Fibroblast of lung (primary cell): ENCODE measurements at regions not wholly inside any gene's neighbourhood (a gene's known extent, or its start where the extent isn't known, plus 50 kb on each side); places are given as distances from the start of the nearest gene placed in this dataset.
A peak's percentile ranks its signal among the peaks of the same experiment; 100 is the strongest.

Experiments
- DNase-seq, 2 donors: peaks; one replicate each; pipeline versions ENCODE4 v3.0.0 to v3.0.0-alpha.2; 2010; ENCODE audit warnings: low read depth in 2 of 2
- H2AFZ ChIP-seq: 2 replicates; pipeline ENCODE4 v1.5.1; 2012; ENCODE audit warnings: low read length, control low read depth, inconsistent platforms
- H3K27ac ChIP-seq: 2 replicates; pipeline ENCODE4 v1.5.1; 2011; ENCODE audit warnings: low read length, control low read depth; ENCODE audit not compliant: insufficient read depth
- H3K27me3 ChIP-seq: 2 replicates; pipeline ENCODE4 v1.5.1; 2011; ENCODE audit warnings: mild to moderate bottlenecking, low read length; ENCODE audit not compliant: control insufficient read depth, insufficient read depth
- H3K36me3 ChIP-seq: 2 replicates; pipeline ENCODE4 v1.5.1; 2011; ENCODE audit warnings: low read length; ENCODE audit not compliant: control insufficient read depth, insufficient read depth
- H3K4me1 ChIP-seq: 2 replicates; pipeline ENCODE4 v1.5.1; 2011; ENCODE audit warnings: low read length; ENCODE audit not compliant: control insufficient read depth, insufficient read depth; ENCODE audit errors: extremely low read depth
- H3K4me2 ChIP-seq: 2 replicates; pipeline ENCODE4 v1.5.1; 2011; ENCODE audit warnings: low read length, control low read depth; ENCODE audit not compliant: insufficient read depth; ENCODE audit errors: extremely low read depth
- H3K4me3 ChIP-seq, 4 experiments: fragments of 200-600 bp in 1 of 4; sonication (generic) in 1 of 4; replicated peaks in 1 of 4; 2 replicates each; pipeline ENCODE4 v1.5.1; 2011 to 2016; ENCODE audit warnings: low read length in 4 of 4, low read depth in 3 of 4, mild to moderate bottlenecking in 3 of 4, control low read depth in 2 of 4, inconsistent platforms in 1 of 4, mixed read lengths in 1 of 4; ENCODE audit not compliant: insufficient read depth in 1 of 4; ENCODE audit errors: control extremely low read depth in 1 of 4
- H3K79me2 ChIP-seq: 2 replicates; pipeline ENCODE4 v1.5.1; 2012; ENCODE audit warnings: mild to moderate bottlenecking, low read length, inconsistent platforms; ENCODE audit not compliant: control insufficient read depth, insufficient read depth
- H3K9ac ChIP-seq: 2 replicates; pipeline ENCODE4 v1.5.1; 2011; ENCODE audit warnings: mild to moderate bottlenecking, low read length, control low read depth; ENCODE audit not compliant: insufficient read depth
- H3K9me3 ChIP-seq: 2 replicates; pipeline ENCODE4 v1.5.1; 2012; ENCODE audit warnings: low read depth, low read length; ENCODE audit not compliant: control insufficient read depth, insufficient read depth
- H4K20me1 ChIP-seq: 2 replicates; pipeline ENCODE4 v1.5.1; 2011; ENCODE audit warnings: low read length; ENCODE audit not compliant: control insufficient read depth, insufficient read depth; ENCODE audit errors: extremely low read depth
- CTCF ChIP-seq, 2 donors: IDR thresholded peaks in 1 of 2; conservative IDR thresholded peaks in 1 of 2; 1 replicate in 1 of 2; 2 replicates in 1 of 2; pipeline ENCODE4 v1.5.1; 2011 to 2012; ENCODE audit warnings: low read length in 2 of 2, control low read depth in 1 of 2, inconsistent platforms in 1 of 2, low read depth in 1 of 2, mild to moderate bottlenecking in 1 of 2
- EZH2 ChIP-seq: IDR thresholded peaks from 2 replicates; pipeline ENCODE4 v1.5.1; 2012; ENCODE audit warnings: low read length, control low read depth, mild to moderate bottlenecking; ENCODE audit errors: missing control alignments

- no peaks in the 10 kb centered on the region for H3K36me3 ChIP-seq
- no peaks in the 10 kb centered on the region for H3K4me1 ChIP-seq
- H3K79me2 ChIP-seq: no peaks in the 10 kb centered on the region
- H3K9ac ChIP-seq: no peak overlapping the region
- no peak overlapping the region for H3K4me3 ChIP-seq
- no peaks in the 10 kb centered on the region for H3K9me3 ChIP-seq
- TF ChIP-seq EZH2: no peak
- TF ChIP-seq CTCF (conservative IDR thresholded peaks at IDR 0.05 in 1 of 2, IDR thresholded peaks at IDR 0.05 in 1 of 2; ENCODE audit: low read depth in 1 of 2, low read length in 2 of 2): no peak
- no peaks in the 10 kb centered on the region for H4K20me1 ChIP-seq
- H3K27me3 ChIP-seq: no peaks in the 10 kb centered on the region
- H3K4me2 ChIP-seq: no peak overlapping the region
- no peak overlapping the region for H2AFZ ChIP-seq
- peak; percentile 2 to 76 for DNase-seq
- no peak overlapping the region for H3K27ac ChIP-seq
Observed at GRCh38 chr18:72375618-72376017, 168.5 kb downstream of the CBLN2 start.

GRCh38 chr18:72372076-72372475 is 172.1 kb downstream of the CBLN2 start:
- no peak for DNase-seq
- H3K9me3 ChIP-seq: no peaks in the 10 kb centered on the region
- no peak overlapping the region for H3K27ac ChIP-seq
- no peak overlapping the region for H3K9ac ChIP-seq
- no peak overlapping the region for H3K4me3 ChIP-seq
- H3K27me3 ChIP-seq: no peaks in the 10 kb centered on the region
- no peaks in the 10 kb centered on the region for H3K79me2 ChIP-seq
- TF ChIP-seq EZH2 (no peak), CTCF (conservative IDR thresholded peaks at IDR 0.05 in 1 of 2, IDR thresholded peaks at IDR 0.05 in 1 of 2; ENCODE audit: low read depth in 1 of 2, low read length in 2 of 2) (no peak)
- H2AFZ ChIP-seq: no peak overlapping the region
- H3K4me2 ChIP-seq: no peak overlapping the region
- no peaks in the 10 kb centered on the region for H3K4me1 ChIP-seq
- H4K20me1 ChIP-seq: no peaks in the 10 kb centered on the region
- H3K36me3 ChIP-seq: no peaks in the 10 kb centered on the region

- Histone ChIP-seq H4K20me1 (no peaks in the 10 kb centered on the region), H3K27me3 (no peaks in the 10 kb centered on the region), H3K9me3 (no peaks in the 10 kb centered on the region), H3K27ac (no peak overlapping the region), H3K79me2 (no peaks in the 10 kb centered on the region), H3K9ac (no peak overlapping the region), H3K4me3 (no peak overlapping the region), H3K4me2 (no peak overlapping the region), H2AFZ (no peak overlapping the region), H3K4me1 (no peaks in the 10 kb centered on the region), H3K36me3 (no peaks in the 10 kb centered on the region)
- no peak for DNase-seq
- TF ChIP-seq CTCF (conservative IDR thresholded peaks at IDR 0.05 in 1 of 2, IDR thresholded peaks at IDR 0.05 in 1 of 2; ENCODE audit: low read depth in 1 of 2, low read length in 2 of 2) (no peak), EZH2 (no peak)
Observed at GRCh38 chr18:72368308-72368707, 175.8 kb downstream of the CBLN2 start.
